ENCODE measurements at regions not wholly inside any gene's neighbourhood (a gene's known extent, or its start where the extent isn't known, plus 50 kb on each side); places are given as distances from the start of the nearest gene placed in this dataset.

GRCh38 chr10:94213001-94213530 lies 149.7 kb downstream of the NOC3L start:
- H3K9me3 ChIP-seq (ENCODE audit: control insufficient read depth in 1 of 2, insufficient read depth in 1 of 2, low read depth in 1 of 2, low read length in 2 of 2), result no peaks in the 10 kb centered on the region
- no peaks in the 10 kb centered on the region for H3K9me2 ChIP-seq (ENCODE audit: insufficient read depth)
- intact Hi-C loops (cut with micrococcal nuclease), result no loop called here
- ATAC-seq (no peak), DNase-seq (ENCODE audit: low read depth, low spot score) (peak; percentile 7)
- no peaks in the 10 kb centered on the region for H3K79me2 ChIP-seq (ENCODE audit: insufficient read depth, low read length)
- no peaks in the 10 kb centered on the region for H3K36me3 ChIP-seq (ENCODE audit: control insufficient read depth in 1 of 2, insufficient read depth in 2 of 2, low read length in 2 of 2)
- CTCF ChIA-PET, result no interaction called here
- peaks cover 0 to 6% of the 10 kb centered on the region in 2 experiments; a peak in 1 of 4 replicates for H3K4me1 ChIP-seq (ENCODE audit: control insufficient read depth in 1 of 2, insufficient read depth in 2 of 2, low read length in 2 of 2)
- POLR2A ChIA-PET, result no interaction called here
- no peaks in the 10 kb centered on the region for H3K27me3 ChIP-seq (ENCODE audit: insufficient read depth, low read length)
- no peak overlapping the region for H2AFZ ChIP-seq (ENCODE audit: low read depth, low read length, poor library complexity, severe bottlenecking)
- no peak overlapping the region for H3K9ac ChIP-seq (ENCODE audit: low read length)
- BruUV-seq (replicated peaks), result no TSS peak
- RAD21 ChIA-PET (ENCODE audit: low non-redundant PET in 1 of 2, low total read pairs in 2 of 2, uncharacterized antibody in 2 of 2, unreplicated experiment in 2 of 2), result no interaction called here
- TF ChIP-seq CEBPB (IDR thresholded peaks at IDR 0.05; ENCODE audit: low read depth) (peak; percentile 50; the same call in 1 of the 2 replicates), MAX (IDR thresholded peaks at IDR 0.05) (no peak)
- no peak overlapping the region for H3K4me3 ChIP-seq (replicated peaks in 1 of 2; ENCODE audit: low read depth in 1 of 2, low read length in 2 of 2)
- H3K4me2 ChIP-seq (ENCODE audit: low read length), result no peak overlapping the region
- no peak overlapping the region for H3K27ac ChIP-seq (ENCODE audit: low read depth, low read length)
- H4K20me1 ChIP-seq (ENCODE audit: insufficient read depth), result no peaks in the 10 kb centered on the region

GRCh38 chr10:94213980-94214379 lies 148.8 kb downstream of the NOC3L start:
- TF ChIP-seq JUND (IDR thresholded peaks at IDR 0.05), result no peak
- TF ChIP-seq ATF3 (IDR thresholded peaks at IDR 0.05), result no peak
- TF ChIP-seq POLR2A (IDR thresholded peaks at IDR 0.05; ENCODE audit: borderline replicate concordance, extremely low read depth, insufficient read depth, insufficient read length), result no peak
- TF ChIP-seq REST (IDR thresholded peaks at IDR 0.05; ENCODE audit: low read depth), result no peak
- TF ChIP-seq SRF (IDR thresholded peaks at IDR 0.05; ENCODE audit: low read depth), result no peak
- no peak for TF ChIP-seq CBX3 (IDR thresholded peaks at IDR 0.05; ENCODE audit: low read depth)
- TF ChIP-seq ELF1 (IDR thresholded peaks at IDR 0.05; ENCODE audit: borderline replicate concordance, low read depth), result no peak
- no peak for TF ChIP-seq CTCF (IDR thresholded peaks at IDR 0.05 in 2 of 3, conservative IDR thresholded peaks at IDR 0.05 in 1 of 3; ENCODE audit: borderline replicate concordance in 1 of 3, insufficient read depth in 1 of 3, low read depth in 2 of 3, low read length in 2 of 3)
- TF ChIP-seq FOSL1 (IDR thresholded peaks at IDR 0.05; ENCODE audit: low read depth), result no peak
- no peak for TF ChIP-seq TCF7L2 (IDR thresholded peaks at IDR 0.05; ENCODE audit: borderline replicate concordance, extremely low read depth, insufficient read depth, insufficient read length)
- TF ChIP-seq MAX (IDR thresholded peaks at IDR 0.05), result no peak
- no peak for TF ChIP-seq YY1 (IDR thresholded peaks at IDR 0.05; ENCODE audit: extremely low read depth, insufficient replicate concordance, low read depth, low read length)
- ChIA-PET CTCF (no interaction called here), RAD21 (ENCODE audit: low non-redundant PET in 1 of 2, low total read pairs in 2 of 2, uncharacterized antibody in 2 of 2, unreplicated experiment in 2 of 2) (no interaction called here), POLR2A (no interaction called here)
- Histone ChIP-seq H3K27ac (ENCODE audit: low read depth, low read length) (no peak overlapping the region), H3K4me2 (ENCODE audit: low read length) (no peak overlapping the region), H3K9me2 (ENCODE audit: insufficient read depth) (no peaks in the 10 kb centered on the region), H4K20me1 (ENCODE audit: insufficient read depth) (no peaks in the 10 kb centered on the region), H3K27me3 (ENCODE audit: insufficient read depth, low read length) (no peaks in the 10 kb centered on the region), H3K9me3 (ENCODE audit: control insufficient read depth in 1 of 2, insufficient read depth in 1 of 2, low read depth in 1 of 2, low read length in 2 of 2) (no peaks in the 10 kb centered on the region), H2AFZ (ENCODE audit: low read depth, low read length, poor library complexity, severe bottlenecking) (no peak overlapping the region), H3K4me1 (ENCODE audit: control insufficient read depth in 1 of 2, insufficient read depth in 2 of 2, low read length in 2 of 2) (peaks cover 0 to 6% of the 10 kb centered on the region in 2 experiments; a peak in 1 of 4 replicates), H3K79me2 (ENCODE audit: insufficient read depth, low read length) (no peaks in the 10 kb centered on the region), H3K4me3 (replicated peaks in 1 of 2; ENCODE audit: low read depth in 1 of 2, low read length in 2 of 2) (no peak overlapping the region), H3K9ac (ENCODE audit: low read length) (no peak overlapping the region), H3K36me3 (ENCODE audit: control insufficient read depth in 1 of 2, insufficient read depth in 2 of 2, low read length in 2 of 2) (no peaks in the 10 kb centered on the region)
- ATAC-seq (no peak), DNase-seq (ENCODE audit: low read depth, low spot score) (no peak)
- intact Hi-C loops (cut with micrococcal nuclease), result no loop called here
- no TSS peak for BruUV-seq (replicated peaks)
